Hepatocyte (in vitro differentiated cells): ENCODE measurements at regions not wholly inside any gene's neighbourhood (a gene's known extent, or its start where the extent isn't known, plus 50 kb on each side); places are given as distances from the start of the nearest gene placed in this dataset.

Experiments used
- DNase-seq: peaks from one replicate; pipeline ENCODE4 v3.0.0-alpha.2; 2016; ENCODE audit warnings: low spot score
- H2AFZ ChIP-seq: fragments of 200-600 bp; sonication (generic); 2 replicates; pipeline ENCODE4 v1.6.0; 2016; ENCODE audit warnings: antibody characterized with exemption, mild to moderate bottlenecking
- H3K27ac ChIP-seq: fragments of 200-600 bp; sonication (generic); 2 replicates; pipeline ENCODE4 v1.5.1; 2016; ENCODE audit warnings: mild to moderate bottlenecking
- H3K27me3 ChIP-seq: fragments of 200-600 bp; sonication (generic); 2 replicates; pipeline ENCODE4 v1.6.1; 2016
- H3K36me3 ChIP-seq: fragments of 200-600 bp; sonication (generic); replicated peaks from 2 replicates; pipeline ENCODE4 v1.5.1; 2016; ENCODE audit warnings: low read depth; ENCODE audit not compliant: insufficient read depth
- H3K4me1 ChIP-seq: fragments of 200-600 bp; sonication (generic); 2 replicates; pipeline ENCODE4 v1.5.1; 2016; ENCODE audit warnings: mild to moderate bottlenecking, moderate library complexity; ENCODE audit not compliant: insufficient read depth
- H3K4me2 ChIP-seq: fragments of 200-600 bp; sonication (generic); 2 replicates; pipeline ENCODE4 v1.6.0; 2016
- H3K4me3 ChIP-seq: fragments of 200-600 bp; sonication (generic); 2 replicates; pipeline ENCODE4 v1.5.1; 2016; ENCODE audit warnings: mild to moderate bottlenecking
- H3K79me2 ChIP-seq: fragments of 200-600 bp; sonication (generic); 2 replicates; pipeline ENCODE4 v1.6.0; 2017; ENCODE audit warnings: mild to moderate bottlenecking
- H3K9me2 ChIP-seq: fragments of 200-600 bp; sonication (generic); replicated peaks from 2 replicates; pipeline ENCODE4 v1.6.0; 2017; ENCODE audit warnings: mild to moderate bottlenecking; ENCODE audit not compliant: insufficient read depth
- H3K9me3 ChIP-seq: fragments of 200-600 bp; sonication (generic); 2 replicates; pipeline ENCODE4 v1.5.1; 2016; ENCODE audit warnings: low read depth, mild to moderate bottlenecking
- H4K20me1 ChIP-seq: fragments of 200-600 bp; sonication (generic); 2 replicates; pipeline ENCODE4 v1.6.0; 2016; ENCODE audit warnings: mild to moderate bottlenecking; ENCODE audit not compliant: insufficient read depth, poor library complexity, severe bottlenecking
- CTCF ChIP-seq: fragments of 200-600 bp; sonication (generic); IDR thresholded peaks from 2 replicates; pipeline ENCODE4 v1.5.1; 2016; ENCODE audit warnings: antibody characterized with exemption, mild to moderate bottlenecking; ENCODE audit not compliant: poor library complexity
- EZH2 ChIP-seq: fragments of 200-600 bp; sonication (generic); IDR thresholded peaks from 2 replicates; pipeline ENCODE4 v1.6.1; 2016; ENCODE audit warnings: antibody characterized with exemption, mild to moderate bottlenecking, borderline replicate concordance
- EZH2phosphoT487 ChIP-seq: fragments of 200-600 bp; sonication (generic); IDR thresholded peaks from one replicate; pipeline ENCODE4 v1.6.1; 2018; ENCODE audit warnings: antibody characterized with exemption, mild to moderate bottlenecking, low read depth, moderate library complexity; ENCODE audit not compliant: unreplicated experiment, severe bottlenecking
- WGBS: methylation state at CpG from one replicate; pipeline ENCODE4 v1.1.6; 2016; ENCODE audit warnings: low lambda C conversion rate; ENCODE audit errors: missing lambda C conversion rate; 5-methylcytosine and 5-hydroxymethylcytosine counted together

- no peaks in the 10 kb centered on the region for H3K9me3 ChIP-seq
- no peak overlapping the region for H3K4me3 ChIP-seq
- H3K79me2 ChIP-seq = no peaks in the 10 kb centered on the region
- no peak overlapping the region for H2AFZ ChIP-seq
- TF ChIP-seq EZH2 (no peak), CTCF (no peak), EZH2phosphoT487 (no peak)
- H3K27ac ChIP-seq = no peak overlapping the region
- H3K9me2 ChIP-seq = no peaks in the 10 kb centered on the region
- H3K4me2 ChIP-seq = no peak overlapping the region
- H3K27me3 ChIP-seq = no peaks in the 10 kb centered on the region
- H3K36me3 ChIP-seq = no peaks in the 10 kb centered on the region
- H3K4me1 ChIP-seq = no peaks in the 10 kb centered on the region
- no peaks in the 10 kb centered on the region for H4K20me1 ChIP-seq
- no peak for DNase-seq
Measured at GRCh38 chrX:81857192-81857591, 655.3 kb downstream of the SH3BGRL start.

- no peak overlapping the region for H2AFZ ChIP-seq
- no peaks in the 10 kb centered on the region for H3K36me3 ChIP-seq
- H3K4me3 ChIP-seq = no peak overlapping the region
- no peak overlapping the region for H3K4me2 ChIP-seq
- no peaks in the 10 kb centered on the region for H3K27me3 ChIP-seq
- H3K4me1 ChIP-seq = no peaks in the 10 kb centered on the region
- no peaks in the 10 kb centered on the region for H3K79me2 ChIP-seq
- H3K27ac ChIP-seq = no peak overlapping the region
- H4K20me1 ChIP-seq = no peaks in the 10 kb centered on the region
- no peak for TF ChIP-seq CTCF
- no peak for TF ChIP-seq EZH2
- TF ChIP-seq EZH2phosphoT487 = no peak
- H3K9me2 ChIP-seq = no peaks in the 10 kb centered on the region
- WGBS = 74% methylated on average over 3 of the region's 3 CpGs
- no peak for DNase-seq
- peaks cover 9% of the 10 kb centered on the region for H3K9me3 ChIP-seq
Measured at GRCh38 chrX:81866873-81867272, 665.0 kb downstream of the SH3BGRL start.

- Histone ChIP-seq H3K4me1 (no peaks in the 10 kb centered on the region), H3K36me3 (no peaks in the 10 kb centered on the region), H2AFZ (no peak overlapping the region), H4K20me1 (no peaks in the 10 kb centered on the region), H3K9me3 (peaks cover 5% of the 10 kb centered on the region), H3K9me2 (no peaks in the 10 kb centered on the region), H3K79me2 (no peaks in the 10 kb centered on the region), H3K4me3 (no peak overlapping the region), H3K27me3 (no peaks in the 10 kb centered on the region), H3K27ac (no peak overlapping the region), H3K4me2 (no peak overlapping the region)
- WGBS = 69% methylated on average over 5 of the region's 5 CpGs
- TF ChIP-seq EZH2phosphoT487 (no peak), CTCF (no peak), EZH2 (no peak)
- no peak for DNase-seq
Measured at GRCh38 chrX:81868979-81869378, 667.1 kb downstream of the SH3BGRL start.

- Histone ChIP-seq H3K4me1 (no peaks in the 10 kb centered on the region), H2AFZ (no peak overlapping the region), H3K27me3 (no peaks in the 10 kb centered on the region), H4K20me1 (no peaks in the 10 kb centered on the region), H3K9me2 (no peaks in the 10 kb centered on the region), H3K9me3 (peaks cover 5% of the 10 kb centered on the region), H3K4me3 (no peak overlapping the region), H3K36me3 (no peaks in the 10 kb centered on the region), H3K27ac (no peak overlapping the region), H3K4me2 (no peak overlapping the region), H3K79me2 (no peaks in the 10 kb centered on the region)
- DNase-seq = no peak
- TF ChIP-seq EZH2phosphoT487 (no peak), CTCF (no peak), EZH2 (no peak)
- 70% methylated on average over 3 of the region's 3 CpGs for WGBS
Measured at GRCh38 chrX:81874807-81875206, 672.9 kb downstream of the SH3BGRL start.
